Fibroblast of villous mesenchyme (primary cell): ENCODE measurements at regions not wholly inside any gene's neighbourhood (a gene's known extent, or its start where the extent isn't known, plus 50 kb on each side); places are given as distances from the start of the nearest gene placed in this dataset.
"Not testable (repeated sequence)": the region's sequence is repeated elsewhere in the genome, so short reads cannot be mapped to it uniquely, and the experiment has no call there.

Experiments used
- DNase-seq: peaks from one replicate; pipeline ENCODE4 v3.0.0-alpha.2; 2010; ENCODE audit warnings: low read depth
- H3K4me3 ChIP-seq: 2 replicates; pipeline ENCODE4 v1.5.1; 2011; ENCODE audit warnings: low read depth, mild to moderate bottlenecking, low read length
- TF ChIP-seq, protein P1 (sequence below): IDR thresholded peaks from 2 replicates; pipeline ENCODE4 v1.5.1; 2012; ENCODE audit warnings: low read depth, mild to moderate bottlenecking, low read length; ENCODE audit not compliant: insufficient read depth

DNA sequence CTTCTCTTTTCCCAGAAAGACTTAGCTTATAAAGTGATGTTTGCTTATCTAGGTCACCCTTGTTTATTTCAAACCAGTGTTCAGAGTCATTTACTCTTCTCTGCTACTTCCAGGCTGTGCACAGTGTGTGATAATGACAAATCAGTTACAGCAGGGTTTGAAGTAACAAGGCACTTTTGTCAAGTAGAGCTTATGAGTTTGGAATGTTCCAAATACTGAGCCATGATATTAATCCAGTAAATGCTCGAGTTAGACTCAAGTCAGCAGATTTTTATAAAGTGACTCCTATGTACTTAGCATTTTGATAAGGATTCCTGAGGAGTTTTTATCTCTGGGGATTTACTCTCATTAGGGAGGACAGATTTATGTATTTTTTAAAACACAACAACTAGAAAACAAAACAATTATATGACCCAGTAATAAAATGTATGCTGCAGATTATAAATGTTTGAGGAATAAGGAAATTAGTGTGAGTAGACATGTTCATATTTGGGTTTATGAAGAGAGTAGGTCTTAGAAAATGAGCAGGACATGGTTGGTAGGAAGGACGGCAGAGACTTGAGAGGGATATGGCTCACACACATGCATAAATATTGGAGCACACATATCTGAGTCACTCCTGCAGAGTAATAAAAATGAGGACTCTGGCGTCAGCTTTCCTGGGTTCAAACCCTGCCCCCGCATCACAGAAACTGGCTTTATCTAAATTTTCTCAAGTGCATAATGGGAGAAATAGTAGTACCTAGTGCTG is 271.2 kb downstream of the FBXO8 start:
- DNase-seq, result peak; percentile 76
- no peak overlapping the region for H3K4me3 ChIP-seq
- TF ChIP-seq, protein P1, sequence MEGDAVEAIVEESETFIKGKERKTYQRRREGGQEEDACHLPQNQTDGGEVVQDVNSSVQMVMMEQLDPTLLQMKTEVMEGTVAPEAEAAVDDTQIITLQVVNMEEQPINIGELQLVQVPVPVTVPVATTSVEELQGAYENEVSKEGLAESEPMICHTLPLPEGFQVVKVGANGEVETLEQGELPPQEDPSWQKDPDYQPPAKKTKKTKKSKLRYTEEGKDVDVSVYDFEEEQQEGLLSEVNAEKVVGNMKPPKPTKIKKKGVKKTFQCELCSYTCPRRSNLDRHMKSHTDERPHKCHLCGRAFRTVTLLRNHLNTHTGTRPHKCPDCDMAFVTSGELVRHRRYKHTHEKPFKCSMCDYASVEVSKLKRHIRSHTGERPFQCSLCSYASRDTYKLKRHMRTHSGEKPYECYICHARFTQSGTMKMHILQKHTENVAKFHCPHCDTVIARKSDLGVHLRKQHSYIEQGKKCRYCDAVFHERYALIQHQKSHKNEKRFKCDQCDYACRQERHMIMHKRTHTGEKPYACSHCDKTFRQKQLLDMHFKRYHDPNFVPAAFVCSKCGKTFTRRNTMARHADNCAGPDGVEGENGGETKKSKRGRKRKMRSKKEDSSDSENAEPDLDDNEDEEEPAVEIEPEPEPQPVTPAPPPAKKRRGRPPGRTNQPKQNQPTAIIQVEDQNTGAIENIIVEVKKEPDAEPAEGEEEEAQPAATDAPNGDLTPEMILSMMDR, result no peak

DNA sequence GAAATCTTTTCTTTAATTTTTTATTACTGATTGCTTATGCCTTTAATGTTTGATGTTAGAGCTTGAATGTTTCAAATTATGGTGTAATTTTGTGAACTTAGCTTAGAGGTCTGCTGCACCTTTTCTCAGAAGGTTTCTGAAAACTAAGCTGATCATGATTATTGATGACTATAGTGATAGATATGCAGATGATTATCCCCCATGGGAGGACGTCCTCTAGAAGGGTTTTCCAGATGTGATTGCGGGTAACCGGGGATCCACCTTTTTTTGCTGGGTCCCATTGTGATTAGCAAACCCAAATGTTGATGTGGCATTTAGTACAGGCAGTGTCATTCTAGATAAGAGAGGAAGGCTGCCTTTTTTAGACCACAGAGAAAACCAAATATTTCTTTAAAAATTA is 272.9 kb downstream of the FBXO8 start:
- TF ChIP-seq, protein P1, result no peak
- no peak overlapping the region for H3K4me3 ChIP-seq
- DNase-seq, result no peak

DNA sequence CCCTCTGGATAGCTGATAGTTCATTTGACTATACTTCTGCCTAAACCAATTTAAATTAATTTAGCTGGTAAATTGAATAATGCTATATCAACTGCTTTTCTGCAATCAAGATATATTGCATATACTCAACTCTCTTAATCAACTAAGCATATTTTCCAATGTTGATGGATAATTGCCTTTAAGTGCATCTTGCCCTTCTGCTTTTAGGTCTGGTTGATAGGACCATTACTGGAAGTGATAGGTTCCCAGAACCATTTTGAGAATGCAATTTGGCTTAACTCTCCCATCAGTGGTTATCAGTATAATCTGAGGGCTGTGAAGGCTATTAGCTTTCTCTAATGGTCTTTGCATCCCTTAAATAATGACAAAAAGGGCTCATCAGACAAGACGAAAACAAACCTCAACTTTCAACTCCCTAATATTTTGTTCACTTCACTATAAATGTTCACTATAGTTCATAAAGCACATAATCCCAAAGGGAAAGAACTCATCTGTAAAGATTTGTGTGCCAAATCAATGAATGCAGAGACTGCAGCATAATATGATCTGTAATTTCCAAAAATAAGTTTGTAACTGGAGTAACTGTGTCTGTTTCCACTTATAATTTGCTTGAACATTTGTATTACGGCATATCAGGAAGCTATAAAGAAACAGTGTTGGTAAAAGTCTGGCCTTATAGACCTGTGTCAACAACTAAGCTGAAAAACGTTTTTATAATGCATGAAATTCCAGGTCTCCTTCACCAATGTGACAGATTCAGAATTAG is 273.6 kb downstream of the FBXO8 start:
- no peak for DNase-seq
- no peak overlapping the region for H3K4me3 ChIP-seq
- TF ChIP-seq, protein P1, result no peak

DNA sequence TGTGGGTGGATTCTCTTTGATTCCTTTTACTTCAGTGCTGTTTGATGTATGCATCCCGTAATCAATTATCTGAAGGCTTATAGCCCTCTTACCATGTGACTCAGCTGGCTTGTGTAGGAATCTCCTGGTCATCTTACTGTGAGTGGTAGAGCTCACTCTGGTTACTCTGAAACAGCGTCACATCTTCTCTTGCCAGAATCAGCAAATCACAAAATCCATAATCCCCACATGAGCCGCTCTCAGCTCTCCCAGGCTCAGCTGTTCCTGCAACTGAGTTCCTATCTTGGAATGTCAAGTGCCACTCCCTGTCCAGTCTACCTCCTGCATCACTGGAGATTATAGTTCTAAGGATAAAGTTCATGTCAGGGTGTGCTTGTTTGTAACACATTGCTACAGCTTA is 278.0 kb downstream of the FBXO8 start:
- H3K4me3 ChIP-seq, result no peak overlapping the region
- TF ChIP-seq, protein P1, result no peak
- peak; percentile 93 for DNase-seq

DNA sequence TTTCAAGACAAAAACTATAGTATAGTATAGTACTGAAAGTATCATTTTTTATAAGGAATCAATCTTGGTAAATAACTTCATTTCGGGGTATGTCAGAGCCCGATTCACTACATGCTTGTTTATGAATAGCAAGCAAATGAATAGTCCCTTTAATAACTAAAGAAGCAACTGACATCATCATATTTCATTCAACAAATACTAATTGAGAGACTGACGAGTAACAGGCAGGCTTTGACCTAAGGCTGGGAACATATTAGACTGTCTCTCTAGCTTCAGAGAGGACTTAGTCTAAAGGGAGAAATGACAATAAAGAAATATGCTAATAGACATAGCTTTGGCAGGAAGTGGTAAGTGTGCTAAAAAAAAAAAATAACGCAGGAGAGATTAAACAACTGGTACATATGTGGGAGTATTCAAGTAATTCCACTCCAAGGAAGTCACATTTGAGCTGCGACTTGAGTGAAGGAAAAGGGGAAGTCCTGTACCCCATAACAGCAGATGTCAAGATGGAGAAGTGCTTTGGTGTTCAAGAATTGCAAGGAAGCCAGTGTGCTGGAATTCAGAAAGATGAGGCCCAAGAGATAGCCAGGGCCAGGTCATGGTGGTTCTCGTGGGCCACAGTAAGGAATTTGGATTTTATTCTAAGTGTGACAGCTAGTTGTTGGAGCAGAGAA is 284.9 kb downstream of the FBXO8 start:
- no peak overlapping the region for H3K4me3 ChIP-seq
- DNase-seq, result no peak
- TF ChIP-seq, protein P1, result no peak

DNA sequence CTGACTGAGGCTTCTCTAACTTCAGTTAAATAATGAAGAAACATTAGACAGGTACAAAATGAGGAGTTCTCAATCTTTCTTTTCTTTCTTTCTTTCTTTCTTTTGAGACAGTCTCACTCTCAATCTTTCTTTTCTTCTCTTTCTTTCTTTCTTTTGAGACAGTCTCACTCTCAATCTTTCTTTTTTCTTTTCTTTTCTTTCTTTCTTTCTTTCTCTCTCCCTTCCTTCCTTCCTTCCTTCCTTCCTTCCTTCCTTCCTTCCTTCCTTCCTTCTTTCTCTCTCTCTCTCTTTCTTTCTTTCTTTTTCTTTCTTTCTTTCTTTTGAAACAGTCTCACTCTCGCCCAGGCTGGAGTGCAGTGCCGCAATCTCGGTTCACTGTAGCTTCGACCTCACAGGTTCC is 287.7 kb downstream of the FBXO8 start:
- not testable (repeated sequence) for H3K4me3 ChIP-seq, DNase-seq

DNA sequence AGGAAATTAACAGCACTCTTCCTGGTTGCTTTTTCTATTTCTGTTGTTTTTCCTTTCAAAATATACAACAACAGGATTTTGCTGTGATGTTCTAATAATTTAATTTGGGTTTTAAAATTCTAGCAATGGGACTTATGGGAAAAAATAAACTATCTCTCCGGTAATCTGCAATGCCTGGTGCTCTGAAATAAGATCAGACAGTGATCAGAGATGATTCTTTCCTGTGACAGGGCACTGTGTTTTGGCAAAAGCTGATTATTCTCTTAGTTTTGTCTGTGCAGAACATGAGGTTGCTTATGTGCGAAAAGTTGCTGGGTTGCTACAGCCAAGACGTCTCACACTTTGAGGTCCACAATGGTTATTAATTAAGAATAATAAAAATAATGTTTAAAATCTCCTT is 291.7 kb downstream of the FBXO8 start:
- no peak for DNase-seq
- H3K4me3 ChIP-seq, result no peak overlapping the region
- TF ChIP-seq, protein P1, result no peak
